Kidney tubule cell (primary cell): ENCODE measurements at regions not wholly inside any gene's neighbourhood (a gene's known extent, or its start where the extent isn't known, plus 50 kb on each side); places are given as distances from the start of the nearest gene placed in this dataset.

Source experiments
- DNase-seq: peaks from one replicate; pipeline ENCODE4 v3.0.0-alpha.2; 2018; ENCODE audit warnings: low spot score

DNA sequence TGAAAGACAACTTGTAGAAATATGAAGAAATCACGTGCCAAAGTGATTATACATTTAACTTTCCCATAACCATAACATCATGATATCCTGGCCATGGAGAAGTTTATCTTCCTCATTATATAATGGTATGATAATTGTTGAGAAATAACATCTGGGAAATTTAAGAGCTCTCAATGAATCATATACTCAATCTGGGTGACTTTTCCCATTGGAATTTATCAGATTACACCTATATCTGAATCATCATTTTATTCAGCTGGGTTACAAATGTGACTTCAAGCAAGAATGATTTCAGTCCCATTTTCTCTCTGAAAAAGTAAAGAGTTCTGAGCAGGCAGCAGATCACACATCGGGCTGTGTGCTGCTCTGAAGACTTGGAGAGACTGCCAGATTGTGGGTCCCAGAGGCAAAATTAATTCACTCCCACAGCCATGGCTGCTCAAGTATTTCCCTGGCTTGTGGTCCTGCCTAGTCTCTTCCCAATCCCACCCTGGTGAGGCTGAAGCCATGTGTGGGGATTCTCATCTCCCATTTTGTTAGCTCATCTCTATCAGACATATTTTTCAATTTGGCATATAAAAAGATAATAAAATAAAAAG, 278.0 kb downstream of the MRPL39 start:
- peak; percentile 86 for DNase-seq

DNA sequence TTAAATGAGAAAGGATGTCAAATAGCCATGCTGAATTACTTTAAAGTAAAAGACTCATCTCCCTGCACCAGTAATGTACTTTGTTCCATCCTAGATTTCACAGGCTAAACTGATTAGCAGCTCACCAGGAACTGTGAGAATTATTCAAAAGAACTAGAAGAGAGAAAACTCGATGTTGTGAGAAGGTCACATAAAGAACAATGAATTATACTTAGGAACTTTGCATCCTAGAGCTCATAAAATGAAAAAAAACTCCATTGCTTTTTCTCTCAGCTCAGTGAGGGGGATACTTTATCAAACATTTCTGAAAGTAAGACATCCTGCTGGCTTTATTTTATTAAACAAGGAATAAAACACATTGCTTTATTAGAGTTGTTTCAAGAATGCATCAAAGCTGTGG, 278.5 kb downstream of the MRPL39 start:
- no peak for DNase-seq

DNA sequence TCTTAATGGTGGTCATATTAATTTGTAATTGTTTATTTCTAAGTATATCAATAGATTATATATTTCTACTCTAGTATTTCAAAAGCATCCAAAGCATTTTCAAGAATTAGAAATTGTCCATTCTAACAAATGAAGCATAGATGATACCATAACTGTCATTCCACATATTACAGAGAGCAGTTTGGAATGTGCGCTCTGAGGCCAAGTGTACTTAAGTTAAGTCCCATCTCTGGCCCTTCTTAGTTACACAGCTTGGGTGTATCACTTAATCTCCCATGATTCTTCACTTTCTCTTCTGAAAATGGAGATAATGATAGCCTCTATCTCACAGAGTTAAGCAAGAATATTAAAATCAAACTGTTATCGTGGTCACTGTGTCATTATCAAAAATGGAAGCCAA, 281.1 kb downstream of the MRPL39 start:
- DNase-seq, result no peak

DNA sequence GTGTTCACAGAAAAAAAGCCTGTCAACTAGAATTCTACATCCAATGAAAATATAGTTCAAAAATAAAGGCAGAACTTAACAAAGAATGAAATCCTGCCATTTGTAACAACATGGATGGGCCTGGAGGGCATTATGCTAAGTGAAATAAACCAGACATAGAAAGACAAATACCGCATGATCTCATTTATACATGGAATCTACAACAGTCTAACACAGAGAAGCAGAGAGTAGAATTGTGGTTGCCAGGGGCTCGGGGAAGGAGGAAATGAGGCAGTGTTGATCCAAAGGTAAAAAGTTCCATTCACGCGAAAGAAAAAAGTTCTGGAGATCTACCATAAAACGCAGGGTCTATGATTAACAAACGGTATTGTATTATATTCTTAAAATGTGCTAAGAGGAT, 282.6 kb downstream of the MRPL39 start:
- no peak for DNase-seq

DNA sequence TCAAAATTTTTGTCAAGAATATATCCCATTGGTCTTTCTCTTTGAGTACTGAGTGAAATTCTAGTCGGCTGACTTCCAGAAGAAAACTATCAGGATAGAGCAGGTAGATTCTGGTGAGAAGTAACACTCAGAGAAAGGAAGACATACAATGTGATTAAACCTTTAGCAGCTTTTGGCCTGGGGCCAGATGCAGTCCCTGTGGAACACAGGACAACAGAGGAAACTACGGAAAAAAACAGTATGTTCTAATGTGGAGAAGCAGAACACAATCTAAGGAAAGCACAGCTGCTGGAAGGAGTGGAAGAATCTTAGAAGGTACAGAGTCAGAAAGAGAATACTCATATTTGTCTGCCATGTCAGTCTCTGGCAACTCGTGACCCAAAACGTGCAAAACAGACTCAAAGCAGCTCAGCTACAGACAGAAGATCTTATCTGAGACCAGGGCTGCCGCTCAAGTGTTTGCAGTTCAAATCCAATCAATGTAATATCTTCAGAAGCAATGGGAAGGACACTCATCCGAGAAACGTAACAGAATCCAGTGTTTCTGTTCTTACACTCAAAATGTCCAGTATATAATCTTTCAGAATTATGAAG, 283.8 kb downstream of the MRPL39 start:
- no peak for DNase-seq

DNA sequence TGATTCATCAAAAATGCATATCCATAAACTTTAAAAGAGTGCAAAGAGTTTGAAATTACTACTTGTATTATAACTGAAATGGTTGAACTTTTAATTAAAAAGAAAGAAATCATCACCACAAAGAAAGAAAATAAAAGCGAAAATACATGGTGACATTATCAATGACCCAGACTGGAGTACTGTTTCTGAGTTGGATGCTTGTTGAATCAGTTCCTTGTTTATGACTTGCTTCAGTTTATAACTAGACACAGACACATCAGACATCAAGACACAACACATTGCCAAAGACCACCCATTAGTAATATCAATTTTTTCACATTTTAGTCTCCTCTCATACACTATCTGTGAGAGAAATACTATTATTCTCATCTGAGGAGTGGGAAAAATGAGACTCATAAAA, 293.0 kb downstream of the MRPL39 start:
- DNase-seq, result no peak

DNA sequence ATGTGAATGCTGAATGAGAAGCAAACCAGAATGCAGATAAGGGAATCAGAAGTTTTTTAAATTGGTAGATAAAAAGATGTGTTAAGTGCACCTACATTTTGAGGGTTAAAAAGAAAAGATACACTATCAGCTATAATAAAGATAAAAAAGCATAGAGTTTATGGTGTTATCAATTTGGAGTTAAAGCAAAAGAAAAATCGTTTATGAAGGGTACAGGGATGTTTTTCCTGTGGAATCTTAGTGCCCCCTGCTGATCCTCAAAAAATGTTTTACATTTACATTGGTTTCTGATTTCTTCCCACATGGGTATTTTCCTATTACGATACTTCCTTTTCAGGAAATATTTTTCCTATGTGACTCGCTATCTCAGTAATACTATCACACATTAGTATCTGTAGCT, 293.5 kb downstream of the MRPL39 start:
- peak; percentile 36 for DNase-seq

DNA sequence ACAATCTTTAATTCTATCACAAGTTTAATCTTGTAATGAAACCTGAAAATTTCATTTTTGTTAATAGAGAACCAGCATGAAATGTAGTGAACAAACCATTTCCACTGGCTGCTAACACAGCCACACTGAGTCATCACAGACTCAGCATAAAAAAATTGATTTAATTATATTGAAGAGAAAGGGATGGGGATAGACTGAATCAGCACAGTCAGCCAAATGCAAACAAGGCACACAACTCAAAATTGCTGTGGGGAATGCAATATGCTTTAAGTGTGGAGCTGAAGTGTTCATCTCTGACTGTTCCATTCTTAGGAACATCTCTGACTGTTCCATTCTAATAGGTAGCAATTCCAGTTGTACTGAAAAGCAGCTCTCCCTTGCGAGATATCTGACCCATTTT, 299.8 kb downstream of the MRPL39 start:
- DNase-seq, result peak; percentile 58

DNA sequence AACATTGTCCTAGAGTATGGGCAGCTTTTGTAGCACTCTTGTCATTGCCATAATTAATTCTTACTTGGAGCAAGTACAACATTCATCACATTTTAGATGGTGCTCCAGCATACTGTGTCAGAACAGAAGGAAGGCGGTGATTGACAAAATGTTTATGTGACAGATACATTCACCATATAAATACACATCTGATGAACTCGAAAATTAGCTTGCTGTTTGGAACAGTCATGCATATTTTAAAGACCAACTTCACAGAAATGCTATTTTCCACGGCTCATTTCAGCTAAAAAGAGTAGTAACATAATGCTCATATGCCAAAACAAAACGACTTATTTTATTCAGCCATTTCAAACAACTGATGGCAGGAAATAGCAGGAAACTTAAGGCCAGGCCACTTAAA, 302.7 kb downstream of the MRPL39 start:
- DNase-seq, result no peak

DNA sequence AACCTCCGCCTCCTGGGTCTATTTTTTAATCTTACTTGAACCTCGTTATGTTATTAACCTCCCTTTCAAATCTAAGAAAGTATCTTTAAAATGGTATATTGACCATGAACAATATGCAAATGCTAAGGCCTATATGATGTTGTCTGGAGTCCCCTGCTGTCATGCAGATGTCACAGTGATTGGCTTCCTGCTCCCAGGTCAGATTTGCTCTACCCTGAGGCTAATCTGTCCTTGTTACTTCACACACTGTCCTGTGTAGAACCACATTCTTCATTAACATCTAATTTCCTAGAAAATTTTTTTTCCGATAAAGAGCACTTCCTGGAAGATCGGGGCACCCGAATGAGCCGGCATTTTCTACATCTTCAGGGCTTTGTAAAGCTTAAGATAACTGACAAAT, 306.6 kb downstream of the MRPL39 start:
- no peak for DNase-seq

DNA sequence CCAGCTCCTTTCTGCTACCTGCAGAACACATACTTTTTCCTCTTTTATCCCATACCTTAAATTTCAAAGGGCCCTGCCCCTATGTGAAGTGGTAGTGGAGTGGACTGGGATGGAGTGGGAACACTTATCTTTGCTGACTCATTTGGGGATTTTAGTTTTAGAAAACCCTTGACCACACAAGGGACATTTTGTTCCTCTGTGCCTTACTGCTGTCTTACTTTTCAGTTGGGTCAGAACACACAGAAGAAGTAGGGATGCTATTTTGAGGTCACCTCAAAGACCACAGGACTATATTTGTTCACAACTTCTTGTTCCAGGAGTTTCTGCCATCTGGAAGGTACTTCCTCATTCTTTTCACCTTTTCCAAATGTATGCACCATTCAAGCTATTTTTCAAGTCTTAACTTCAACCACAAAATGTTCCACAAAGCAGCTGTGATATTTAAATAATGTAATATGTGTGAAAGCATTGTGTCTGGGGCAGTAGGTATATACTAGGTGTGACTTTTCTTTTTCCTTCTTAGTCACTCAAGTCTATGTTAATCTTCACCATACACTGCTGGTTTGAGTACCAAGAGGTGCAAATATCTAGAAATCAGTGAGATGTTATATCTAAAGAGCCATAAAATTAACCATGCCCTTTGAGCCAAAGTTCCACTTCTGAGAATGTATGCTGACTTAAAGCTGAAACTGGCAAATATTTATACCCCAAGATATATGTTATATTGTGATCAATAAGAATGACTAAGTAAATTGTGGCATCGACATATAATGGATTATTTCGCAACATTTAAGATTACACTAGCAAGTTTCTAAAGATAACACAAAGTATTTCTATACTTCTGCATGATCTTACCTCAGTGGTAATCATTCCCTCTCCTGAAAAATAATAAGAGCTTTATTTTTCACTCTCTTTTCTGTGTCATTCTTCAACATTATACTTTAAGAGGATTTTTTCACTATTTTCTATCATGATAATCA, 308.5 kb downstream of the MRPL39 start:
- peak; percentile 22 for DNase-seq

DNA sequence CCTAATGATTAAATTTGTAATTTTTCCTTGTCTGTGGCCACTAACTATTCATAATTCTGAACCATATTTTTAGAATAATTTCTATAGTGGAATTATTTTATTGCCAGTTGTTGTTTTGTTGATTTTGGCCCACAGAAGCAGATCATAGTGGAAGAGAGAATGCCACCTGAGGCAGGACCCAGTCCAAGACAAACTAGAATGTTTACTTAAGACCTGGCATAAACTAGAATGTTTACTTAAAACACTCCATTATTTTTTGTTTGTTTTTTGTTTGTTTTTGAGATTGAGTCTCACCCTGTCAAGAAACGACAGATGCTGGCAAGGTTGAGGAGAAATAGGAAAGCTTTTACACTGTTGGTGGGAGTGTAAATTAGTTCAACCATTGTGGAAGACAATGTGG, 310.2 kb downstream of the MRPL39 start:
- no peak for DNase-seq

DNA sequence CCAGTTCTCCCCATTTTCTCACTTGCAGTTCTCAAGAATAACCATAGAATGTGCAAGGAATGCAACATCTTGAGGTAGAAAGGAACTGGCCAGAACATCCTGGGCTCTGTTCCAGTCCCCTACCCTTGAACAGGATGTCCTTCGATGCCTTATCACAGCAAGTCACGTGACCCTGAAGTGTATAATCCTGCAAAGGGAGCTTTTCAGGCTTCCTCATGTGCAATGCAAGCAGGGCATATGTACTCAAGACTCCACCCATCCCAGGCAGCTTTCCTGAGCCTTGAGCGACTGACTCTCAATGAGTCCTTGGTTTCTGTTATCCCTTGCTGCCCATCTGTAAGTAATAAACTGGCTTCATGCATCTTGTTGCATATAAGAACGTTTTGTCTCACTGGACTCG, 311.0 kb downstream of the MRPL39 start:
- DNase-seq, result no peak

DNA sequence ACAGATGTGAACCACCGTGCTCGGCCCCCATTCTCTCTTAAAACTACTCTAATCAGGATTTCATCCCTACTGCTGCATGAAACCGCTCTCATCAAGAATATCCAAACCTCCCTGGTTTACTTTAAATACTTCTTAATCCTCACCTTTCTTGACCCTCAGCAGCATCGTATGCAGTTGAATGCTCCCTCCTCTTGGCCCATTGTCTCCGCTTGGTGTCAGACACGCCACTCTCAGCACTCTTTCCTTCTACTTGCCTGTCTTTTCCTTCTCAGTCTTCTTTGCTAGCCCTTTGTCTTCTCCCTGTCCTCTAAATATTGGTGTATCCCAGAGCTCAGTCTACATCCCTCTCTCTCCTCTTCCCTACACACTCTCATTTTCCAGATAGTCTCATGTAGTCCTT, 314.9 kb downstream of the MRPL39 start:
- DNase-seq, result no peak

DNA sequence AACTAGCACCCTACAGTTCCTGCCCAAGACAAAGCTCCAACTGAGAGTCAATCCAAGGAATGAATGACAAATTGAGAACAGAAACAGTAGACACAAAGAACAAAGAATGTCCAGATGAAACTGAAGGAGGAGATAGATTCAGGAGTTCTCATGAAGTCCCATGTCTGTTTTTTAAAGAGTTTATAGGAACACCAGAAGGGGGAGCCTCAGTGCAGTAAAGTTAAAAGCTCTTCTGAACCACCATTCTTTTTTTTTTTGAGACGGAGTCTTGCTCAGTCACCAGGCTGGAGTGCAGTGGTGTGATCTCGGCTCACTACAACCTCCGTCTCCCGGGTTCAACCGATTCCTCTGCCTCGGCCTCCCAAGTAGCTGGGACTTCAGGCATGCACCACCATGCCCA, 323.6 kb downstream of the MRPL39 start:
- peak; percentile 52 for DNase-seq

DNA sequence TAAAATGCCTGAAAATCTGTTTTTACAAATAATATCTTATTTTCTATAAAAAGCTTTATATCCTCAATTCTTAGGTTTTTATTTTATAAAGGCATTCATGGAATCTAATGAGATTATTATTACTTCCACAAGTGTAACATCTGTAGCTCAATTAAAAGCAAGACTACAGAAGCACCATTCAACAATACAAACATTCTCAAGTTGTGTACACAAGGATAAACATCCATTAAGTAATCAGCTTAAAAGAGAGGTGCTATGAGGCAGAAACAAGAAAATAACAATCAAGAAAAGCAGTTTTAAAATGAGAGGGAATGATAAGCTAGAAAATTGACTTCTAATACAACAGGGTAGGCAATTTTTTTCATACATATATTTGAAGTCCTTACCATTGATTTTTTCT, 326.1 kb downstream of the MRPL39 start:
- no peak for DNase-seq

DNA sequence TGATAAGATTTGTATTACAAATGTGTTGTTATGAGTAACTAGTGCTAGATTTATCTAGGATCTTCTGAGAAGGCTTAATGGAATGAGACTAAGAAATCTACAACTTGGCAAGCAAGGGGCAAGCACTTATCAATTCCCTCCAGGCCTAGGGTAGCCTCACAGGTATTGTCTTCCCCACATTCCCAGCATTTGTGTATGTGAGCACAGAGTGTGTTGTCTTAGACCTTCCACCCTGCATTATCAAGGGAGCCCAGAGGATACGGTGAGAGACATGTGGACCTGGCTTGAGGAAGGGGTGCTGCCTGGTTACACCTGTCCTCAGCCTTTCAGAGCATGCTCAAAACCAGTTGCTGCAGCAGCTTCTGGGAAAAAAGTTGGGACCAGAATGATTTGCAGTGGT, 327.2 kb downstream of the MRPL39 start:
- no peak for DNase-seq

DNA sequence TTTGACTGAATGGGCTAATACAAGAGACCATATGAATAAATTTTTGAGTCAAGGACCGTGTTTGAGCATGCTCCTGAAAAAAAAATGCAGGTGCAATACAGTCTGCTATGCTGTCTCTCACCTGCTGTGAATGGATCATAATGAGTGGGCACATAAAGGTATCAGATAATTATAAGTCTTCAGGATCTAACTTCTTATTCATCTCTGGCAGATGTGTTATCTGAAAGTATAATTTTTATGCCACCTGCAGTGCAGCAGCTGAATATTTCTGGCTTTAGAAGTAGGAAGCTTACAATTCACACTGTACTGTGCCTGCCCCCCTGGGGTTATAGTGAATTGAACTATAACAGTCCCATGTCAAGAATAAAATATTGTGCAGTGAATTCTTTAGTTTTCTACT, 333.3 kb downstream of the MRPL39 start:
- no peak for DNase-seq

DNA sequence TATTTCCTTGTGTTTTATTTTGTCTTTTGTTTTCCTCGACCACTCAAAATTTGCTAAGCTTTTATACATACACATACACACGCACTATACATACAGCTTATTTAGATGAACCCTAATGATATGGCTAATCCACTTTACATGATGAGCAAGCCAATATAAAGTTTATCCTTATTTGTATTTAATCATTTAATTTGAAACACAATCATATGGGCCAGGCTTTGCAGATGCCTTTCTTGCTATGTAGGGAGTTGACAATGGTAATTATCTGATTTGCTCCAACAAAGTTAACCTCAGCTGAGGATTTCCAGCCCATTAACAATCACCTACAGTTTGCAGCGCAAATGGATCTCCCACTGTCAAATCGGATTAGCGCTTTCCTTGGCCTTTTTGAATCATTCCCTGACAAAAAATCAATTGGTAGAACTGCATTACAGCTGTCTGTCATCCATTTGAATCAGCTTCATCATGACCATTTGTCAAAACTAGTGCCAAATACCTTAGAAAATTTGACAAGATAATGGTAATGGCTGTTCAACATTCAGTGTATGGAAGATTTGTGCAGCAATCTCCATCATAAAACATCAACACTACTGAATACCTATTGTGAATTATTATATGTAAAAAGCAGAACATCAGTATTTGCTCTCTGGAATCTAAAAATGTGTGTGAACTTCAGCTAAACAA, 352.6 kb downstream of the MRPL39 start:
- no peak for DNase-seq

DNA sequence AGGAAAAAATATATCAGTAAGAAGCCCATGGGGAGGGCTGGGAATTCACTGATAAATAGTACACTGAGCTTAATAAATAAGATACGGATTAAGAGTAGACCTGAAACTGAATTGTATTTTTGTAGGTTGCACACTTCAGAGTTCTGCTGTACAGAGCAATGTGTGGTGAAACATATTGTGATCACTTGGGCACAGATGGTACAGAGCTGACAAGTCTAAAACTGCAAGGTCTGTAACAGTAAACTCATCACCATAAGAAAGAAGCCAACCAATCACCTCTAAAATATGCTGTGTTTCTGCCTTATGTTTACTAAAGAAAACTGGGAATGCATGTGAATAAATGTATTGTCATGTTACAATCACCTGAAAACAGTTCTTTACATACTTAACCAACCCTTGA, 360.7 kb downstream of the MRPL39 start:
- no peak for DNase-seq

DNA sequence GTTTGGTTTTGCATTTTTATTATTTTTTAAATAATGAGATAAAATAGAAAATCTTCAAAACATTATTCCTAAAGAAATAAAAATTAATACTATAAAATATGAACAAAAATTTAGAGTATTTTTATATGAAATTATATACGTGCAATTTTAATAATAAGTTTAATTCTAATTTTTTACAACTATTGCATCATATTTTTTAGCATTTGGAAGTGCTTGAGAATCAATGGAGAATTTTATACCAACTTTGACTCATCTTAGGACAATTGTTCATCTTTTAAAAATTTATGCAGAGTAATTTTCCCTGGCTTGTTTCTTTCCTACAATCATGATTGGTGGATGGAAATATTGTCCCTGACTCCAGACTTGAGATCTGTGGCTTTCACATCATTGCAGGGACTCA, 362.5 kb downstream of the MRPL39 start:
- DNase-seq, result no peak

DNA sequence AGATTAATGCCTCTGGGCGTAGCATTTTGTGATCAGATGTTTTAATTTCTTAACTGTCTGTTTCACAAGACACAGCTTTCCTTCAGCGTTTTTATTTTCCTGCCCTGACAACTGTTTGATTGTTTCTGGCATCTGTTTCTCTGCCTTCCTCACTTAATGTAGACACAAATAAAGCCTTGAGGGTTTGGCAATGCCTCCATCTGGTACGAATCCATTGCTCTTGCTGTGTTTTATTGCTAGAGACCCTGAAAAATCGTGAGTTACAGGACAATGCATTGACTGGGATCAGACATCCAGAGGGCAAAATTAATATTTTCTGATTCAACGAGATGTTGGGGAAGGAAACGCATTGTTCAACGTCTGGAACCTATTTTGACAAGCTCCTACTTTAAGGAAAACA, 363.5 kb downstream of the MRPL39 start:
- DNase-seq, result no peak

DNA sequence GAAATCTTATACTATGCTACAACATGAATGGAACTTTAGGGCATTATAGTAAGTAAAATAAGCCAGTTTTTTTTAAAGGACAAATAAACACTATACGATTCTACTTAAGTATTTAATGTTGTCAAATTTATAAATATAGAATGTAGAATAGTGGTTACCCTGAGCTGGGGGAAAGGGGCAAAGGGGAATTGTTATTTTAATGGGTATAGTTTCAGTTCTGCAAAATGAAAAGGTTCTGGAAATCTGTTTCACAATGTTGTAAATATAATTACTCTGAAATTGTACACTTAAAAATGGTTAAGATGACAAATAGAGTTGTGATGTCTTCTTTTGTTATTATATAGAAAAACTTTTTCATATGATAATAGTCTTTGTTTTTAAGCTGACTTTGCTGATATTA, 366.3 kb downstream of the MRPL39 start:
- no peak for DNase-seq
